CD14-positive monocyte (primary cell): ENCODE measurements at regions not wholly inside any gene's neighbourhood (a gene's known extent, or its start where the extent isn't known, plus 50 kb on each side); places are given as distances from the start of the nearest gene placed in this dataset.

Experiments
- DNase-seq, 3 donors: peaks; one replicate each; pipeline ENCODE4 v3.0.0-alpha.2; 2011 to 2022
- H2AFZ ChIP-seq: 2 replicates; pipeline ENCODE4 v1.6.0; 2012; ENCODE audit warnings: mild to moderate bottlenecking, low read depth, low read length, inconsistent platforms; ENCODE audit not compliant: insufficient read depth, poor library complexity, severe bottlenecking
- H3K27ac ChIP-seq, 2 donors: 1 replicate in 1 of 2; 2 replicates in 1 of 2; pipeline ENCODE4 v1.5.1; 2012 to 2013; ENCODE audit warnings: low read length in 2 of 2, control low read depth in 1 of 2, inconsistent platforms in 1 of 2, low read depth in 1 of 2, mild to moderate bottlenecking in 1 of 2
- H3K27me3 ChIP-seq, 2 donors: one replicate each; pipeline versions ENCODE4 v1.6.0 to v1.6.1; 2011 to 2013; ENCODE audit warnings: low read length in 2 of 2; ENCODE audit not compliant: control insufficient read depth in 2 of 2, insufficient read depth in 2 of 2
- H3K36me3 ChIP-seq, 2 donors: replicated peaks in 1 of 2; 1 replicate in 1 of 2; 2 replicates in 1 of 2; pipeline versions ENCODE4 v1.5.1 to v1.6.1; 2012 to 2013; ENCODE audit warnings: low read length in 2 of 2, control low read depth in 1 of 2, inconsistent platforms in 1 of 2, mild to moderate bottlenecking in 1 of 2; ENCODE audit not compliant: insufficient read depth in 2 of 2, control insufficient read depth in 1 of 2
- H3K4me1 ChIP-seq, 2 donors: 1 replicate in 1 of 2; 2 replicates in 1 of 2; pipeline versions ENCODE4 v1.5.1 to v1.6.1; 2012 to 2013; ENCODE audit warnings: low read length in 2 of 2, control low read depth in 1 of 2, inconsistent platforms in 1 of 2, mild to moderate bottlenecking in 1 of 2, moderate library complexity in 1 of 2; ENCODE audit not compliant: insufficient read depth in 2 of 2, control insufficient read depth in 1 of 2
- H3K4me2 ChIP-seq: replicated peaks from 2 replicates; pipeline ENCODE3; 2012; ENCODE audit warnings: low read length, moderate library complexity, mild to moderate bottlenecking; ENCODE audit not compliant: poor library complexity, severe bottlenecking; ENCODE audit errors: extremely low read depth
- H3K4me3 ChIP-seq, 3 experiments: fragments of 200-600 bp in 1 of 3; sonication (generic) in 1 of 3; replicated peaks in 1 of 3; 1 replicate in 2 of 3; 2 replicates in 1 of 3; pipeline ENCODE4 v1.5.1; 2011 to 2013; ENCODE audit warnings: low read length in 3 of 3, mild to moderate bottlenecking in 3 of 3, control low read depth in 2 of 3, low read depth in 2 of 3, inconsistent platforms in 1 of 3, moderate library complexity in 1 of 3
- H3K79me2 ChIP-seq: 2 replicates; pipeline ENCODE4 v1.6.0; 2012; ENCODE audit warnings: mild to moderate bottlenecking, control low read depth, inconsistent platforms, low read length, moderate library complexity; ENCODE audit not compliant: insufficient read depth
- H3K9ac ChIP-seq: 2 replicates; pipeline ENCODE4 v1.6.0; 2017; ENCODE audit warnings: low read length, mild to moderate bottlenecking; ENCODE audit not compliant: insufficient read depth, poor library complexity, severe bottlenecking
- H3K9me3 ChIP-seq, 2 donors: replicated peaks in 1 of 2; 1 replicate in 1 of 2; 2 replicates in 1 of 2; pipeline versions ENCODE4 v1.5.1 to v1.6.1; 2012 to 2013; ENCODE audit warnings: low read length in 2 of 2, control low read depth in 1 of 2; ENCODE audit not compliant: control insufficient read depth in 1 of 2, insufficient read depth in 1 of 2
- H4K20me1 ChIP-seq: 2 replicates; pipeline ENCODE4 v1.6.0; 2012; ENCODE audit warnings: mild to moderate bottlenecking, low read length, control low read depth, moderate library complexity; ENCODE audit not compliant: insufficient read depth
- H3K27ac Mint-ChIP-seq, 7 donors: one replicate each; pipeline ENCODE4 v1.8.0; 2020; ENCODE audit warnings: mild to moderate bottlenecking in 7 of 7, mixed read lengths in 7 of 7, moderate library complexity in 6 of 7, inconsistent platforms in 2 of 7
- H3K27me3 Mint-ChIP-seq, 3 donors: one replicate each; pipeline ENCODE4 v1.8.0; 2021 to 2022; ENCODE audit warnings: low read depth in 3 of 3, mild to moderate bottlenecking in 3 of 3, mixed read lengths in 3 of 3, moderate library complexity in 3 of 3, inconsistent platforms in 1 of 3
- H3K36me3 Mint-ChIP-seq, 2 donors: one replicate each; pipeline ENCODE4 v1.8.0; 2020; ENCODE audit warnings: mixed read lengths in 2 of 2, inconsistent platforms in 1 of 2, mild to moderate bottlenecking in 1 of 2
- H3K4me1 Mint-ChIP-seq: one replicate; pipeline ENCODE4 v1.8.0; 2020; ENCODE audit warnings: mild to moderate bottlenecking, mixed read lengths
- H3K4me3 Mint-ChIP-seq, 2 donors: one replicate each; pipeline ENCODE4 v1.8.0; 2020; ENCODE audit warnings: mild to moderate bottlenecking in 2 of 2, mixed read lengths in 2 of 2, moderate library complexity in 1 of 2
- H3K9me3 Mint-ChIP-seq, 7 donors: one replicate each; pipeline ENCODE4 v1.8.0; 2020 to 2022; ENCODE audit warnings: mixed read lengths in 7 of 7, mild to moderate bottlenecking in 6 of 7, moderate library complexity in 6 of 7, inconsistent platforms in 2 of 7
- WGBS: methylation state at CpG from one replicate; pipeline ENCODE4 v1.1.5; 2013; ENCODE audit warnings: missing lambda C conversion rate; ENCODE audit not compliant: insufficient coverage; 5-methylcytosine and 5-hydroxymethylcytosine counted together
- intact Hi-C, 2 donors: fragments of 100-400 bp; cut with micrococcal nuclease; formaldehyde crosslinking; loops; one replicate each; pipeline versions ENCODE4 v1.15.0 to v1.15.1; 2023
- TF ChIP-seq, protein P1 (sequence below): fragments of 200-600 bp; IDR thresholded peaks from one replicate; pipeline ENCODE4 v1.8.0; 2022; ENCODE audit warnings: antibody characterized with exemption, mild to moderate bottlenecking

GRCh38 chr1:222926566-222926965, 111.7 kb downstream of the DISP1 start:
- no peak for DNase-seq
- H3K4me1 ChIP-seq = no peaks in the 10 kb centered on the region
- no peaks in the 10 kb centered on the region for H3K36me3 Mint-ChIP-seq
- no peaks in the 10 kb centered on the region for H3K36me3 ChIP-seq
- TF ChIP-seq, protein P1, sequence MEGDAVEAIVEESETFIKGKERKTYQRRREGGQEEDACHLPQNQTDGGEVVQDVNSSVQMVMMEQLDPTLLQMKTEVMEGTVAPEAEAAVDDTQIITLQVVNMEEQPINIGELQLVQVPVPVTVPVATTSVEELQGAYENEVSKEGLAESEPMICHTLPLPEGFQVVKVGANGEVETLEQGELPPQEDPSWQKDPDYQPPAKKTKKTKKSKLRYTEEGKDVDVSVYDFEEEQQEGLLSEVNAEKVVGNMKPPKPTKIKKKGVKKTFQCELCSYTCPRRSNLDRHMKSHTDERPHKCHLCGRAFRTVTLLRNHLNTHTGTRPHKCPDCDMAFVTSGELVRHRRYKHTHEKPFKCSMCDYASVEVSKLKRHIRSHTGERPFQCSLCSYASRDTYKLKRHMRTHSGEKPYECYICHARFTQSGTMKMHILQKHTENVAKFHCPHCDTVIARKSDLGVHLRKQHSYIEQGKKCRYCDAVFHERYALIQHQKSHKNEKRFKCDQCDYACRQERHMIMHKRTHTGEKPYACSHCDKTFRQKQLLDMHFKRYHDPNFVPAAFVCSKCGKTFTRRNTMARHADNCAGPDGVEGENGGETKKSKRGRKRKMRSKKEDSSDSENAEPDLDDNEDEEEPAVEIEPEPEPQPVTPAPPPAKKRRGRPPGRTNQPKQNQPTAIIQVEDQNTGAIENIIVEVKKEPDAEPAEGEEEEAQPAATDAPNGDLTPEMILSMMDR = no peak
- no peaks in the 10 kb centered on the region for H3K79me2 ChIP-seq
- no peak overlapping the region for H3K27ac ChIP-seq
- WGBS = 96% methylated on average over 4 of the region's 6 CpGs
- H3K4me3 Mint-ChIP-seq = no peak overlapping the region
- H3K4me2 ChIP-seq = no peak overlapping the region
- H3K9me3 ChIP-seq = no peaks in the 10 kb centered on the region
- intact Hi-C loops = no loop called here
- no peak overlapping the region for H3K4me3 ChIP-seq
- no peak overlapping the region for H2AFZ ChIP-seq
- no peak overlapping the region for H3K27ac Mint-ChIP-seq
- peaks cover 0 to 2% (median 0%) of the 10 kb centered on the region in 7 donors for H3K9me3 Mint-ChIP-seq
- H3K27me3 ChIP-seq = no peaks in the 10 kb centered on the region
- H3K9ac ChIP-seq = no peak overlapping the region
- no peaks in the 10 kb centered on the region for H3K4me1 Mint-ChIP-seq
- H4K20me1 ChIP-seq = no peaks in the 10 kb centered on the region
- H3K27me3 Mint-ChIP-seq = no peaks in the 10 kb centered on the region

DNA sequence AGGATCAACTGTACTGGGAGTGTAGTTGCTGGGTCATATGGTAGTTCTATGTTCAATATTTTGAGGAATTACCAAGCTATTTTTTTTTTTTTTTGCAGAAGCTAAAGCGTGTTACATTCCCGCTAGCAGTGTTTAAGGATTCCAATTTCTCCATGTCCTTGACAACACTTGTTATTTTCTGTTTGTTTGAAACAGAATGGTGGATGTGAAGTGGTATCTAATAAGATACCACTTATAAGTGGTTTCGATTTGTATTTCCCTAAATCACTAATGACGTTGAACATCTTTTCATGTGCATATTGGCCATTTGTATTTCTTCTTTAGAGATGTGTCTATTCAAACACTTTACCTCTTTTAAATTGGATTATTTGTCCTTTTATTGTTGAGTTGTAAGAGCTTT, 112.2 kb downstream of the DISP1 start:
- Mint-ChIP-seq H3K27ac (no peak overlapping the region), H3K4me1 (no peaks in the 10 kb centered on the region), H3K27me3 (no peaks in the 10 kb centered on the region), H3K36me3 (no peaks in the 10 kb centered on the region), H3K4me3 (no peak overlapping the region), H3K9me3 (peaks cover 0 to 2% (median 0%) of the 10 kb centered on the region in 7 donors)
- Histone ChIP-seq H3K4me3 (no peak overlapping the region), H3K27ac (no peak overlapping the region), H3K9ac (no peak overlapping the region), H4K20me1 (no peaks in the 10 kb centered on the region), H3K4me1 (no peaks in the 10 kb centered on the region), H3K4me2 (no peak overlapping the region), H3K79me2 (no peaks in the 10 kb centered on the region), H3K9me3 (no peaks in the 10 kb centered on the region), H3K27me3 (no peaks in the 10 kb centered on the region), H3K36me3 (no peaks in the 10 kb centered on the region), H2AFZ (no peak overlapping the region)
- TF ChIP-seq, protein P1 = no peak
- intact Hi-C loops = no loop called here
- WGBS = no CpG with 5 or more reads among the region's 4 CpGs
- no peak for DNase-seq
